Testis (tissue), 2 donors: ENCODE measurements at regions not wholly inside any gene's neighbourhood (a gene's known extent, or its start where the extent isn't known, plus 50 kb on each side); places are given as distances from the start of the nearest gene placed in this dataset.

ENCODE experiments used
- DNase-seq: peaks from one replicate; pipeline ENCODE4 v3.0.0-alpha.2; 2019
- H3K27ac ChIP-seq, 2 donors: fragments of 200-600 bp; sonication (generic); one replicate each; pipeline ENCODE4 v1.5.1; 2019
- H3K27me3 ChIP-seq: fragments of 200-600 bp; sonication (generic); one replicate; pipeline ENCODE4 v1.5.1; 2019
- H3K36me3 ChIP-seq: fragments of 200-600 bp; sonication (generic); one replicate; pipeline ENCODE4 v1.5.1; 2017; ENCODE audit warnings: low read depth; ENCODE audit errors: missing control alignments
- H3K4me1 ChIP-seq: fragments of 200-600 bp; sonication (generic); one replicate; pipeline ENCODE4 v1.5.1; 2019
- H3K4me3 ChIP-seq, 2 donors: fragments of 200-600 bp; sonication (generic); one replicate each; pipeline ENCODE4 v1.5.1; 2017 to 2019
- H3K9me3 ChIP-seq: fragments of 200-600 bp; sonication (generic); one replicate; pipeline ENCODE4 v1.5.1; 2017
- POLR2A ChIP-seq: fragments of 450-650 bp; IDR thresholded peaks from one replicate; pipeline ENCODE4 v1.6.1; 2017; ENCODE audit warnings: antibody characterized with exemption, mild to moderate bottlenecking, moderate library complexity
- WGBS, 2 donors: methylation state at CpG; one replicate each; pipeline ENCODE4 v1.1.5; 2018; 5-methylcytosine and 5-hydroxymethylcytosine counted together
- intact Hi-C: fragments of 100-400 bp; cut with DNase I; formaldehyde crosslinking; loops from one replicate; pipeline ENCODE4 v1.15.1; 2023; ENCODE audit warnings: low total_unique reads
- TF ChIP-seq, protein P1 (sequence below), 3 experiments: fragments of 450-650 bp in 2 of 3; fragments of 200-600 bp in 1 of 3; sonication (generic) in 1 of 3; IDR thresholded peaks; one replicate each; pipeline ENCODE4 v1.5.1; 2016 to 2019; ENCODE audit warnings: antibody characterized with exemption in 3 of 3, mild to moderate bottlenecking in 2 of 3, moderate library complexity in 1 of 3

DNA sequence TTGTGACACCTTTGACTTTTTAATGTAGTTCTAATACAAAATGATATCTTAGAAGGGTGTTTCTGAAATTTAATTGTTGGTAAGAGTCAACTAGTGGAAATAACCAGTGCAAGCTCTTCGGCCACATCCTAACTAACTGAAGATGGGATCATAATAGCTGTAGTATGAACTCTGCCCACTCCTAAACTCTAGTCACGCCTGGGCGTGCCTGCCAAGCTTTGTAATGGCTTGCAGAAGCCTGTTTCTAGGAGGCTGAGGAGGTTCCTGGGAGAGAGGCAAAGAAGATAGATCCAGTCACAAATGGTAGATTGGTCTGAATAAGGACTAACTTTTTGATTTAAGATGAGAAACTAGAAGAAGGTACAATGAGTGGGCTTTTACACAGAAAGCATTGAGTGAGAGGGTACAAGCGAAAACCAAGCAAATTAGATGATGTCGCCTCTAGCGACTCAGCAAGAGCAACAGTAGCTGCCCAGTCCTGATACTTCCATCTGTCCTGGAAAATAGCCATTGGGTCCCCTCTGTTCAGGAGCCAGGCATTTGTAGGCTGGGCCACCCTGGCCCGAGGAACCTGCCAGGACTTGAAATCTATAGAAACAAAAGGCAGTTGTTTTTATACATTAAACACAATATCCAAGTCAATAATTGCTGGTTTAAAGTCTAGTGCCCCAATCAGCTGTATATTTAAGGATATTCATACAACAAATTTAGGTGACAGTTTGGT, 148.8 kb downstream of the SLC38A4 start:
- WGBS, 2 donors: 86 to 91% methylated on average over 7 of the region's 7 CpGs
- H3K9me3 ChIP-seq: no peaks in the 10 kb centered on the region
- TF ChIP-seq, protein P1, sequence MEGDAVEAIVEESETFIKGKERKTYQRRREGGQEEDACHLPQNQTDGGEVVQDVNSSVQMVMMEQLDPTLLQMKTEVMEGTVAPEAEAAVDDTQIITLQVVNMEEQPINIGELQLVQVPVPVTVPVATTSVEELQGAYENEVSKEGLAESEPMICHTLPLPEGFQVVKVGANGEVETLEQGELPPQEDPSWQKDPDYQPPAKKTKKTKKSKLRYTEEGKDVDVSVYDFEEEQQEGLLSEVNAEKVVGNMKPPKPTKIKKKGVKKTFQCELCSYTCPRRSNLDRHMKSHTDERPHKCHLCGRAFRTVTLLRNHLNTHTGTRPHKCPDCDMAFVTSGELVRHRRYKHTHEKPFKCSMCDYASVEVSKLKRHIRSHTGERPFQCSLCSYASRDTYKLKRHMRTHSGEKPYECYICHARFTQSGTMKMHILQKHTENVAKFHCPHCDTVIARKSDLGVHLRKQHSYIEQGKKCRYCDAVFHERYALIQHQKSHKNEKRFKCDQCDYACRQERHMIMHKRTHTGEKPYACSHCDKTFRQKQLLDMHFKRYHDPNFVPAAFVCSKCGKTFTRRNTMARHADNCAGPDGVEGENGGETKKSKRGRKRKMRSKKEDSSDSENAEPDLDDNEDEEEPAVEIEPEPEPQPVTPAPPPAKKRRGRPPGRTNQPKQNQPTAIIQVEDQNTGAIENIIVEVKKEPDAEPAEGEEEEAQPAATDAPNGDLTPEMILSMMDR (IDR thresholded peaks at IDR 0.05): no peak
- TF ChIP-seq POLR2A: no peak
- H3K36me3 ChIP-seq: no peaks in the 10 kb centered on the region
- H3K4me1 ChIP-seq: no peaks in the 10 kb centered on the region
- H3K27me3 ChIP-seq: no peaks in the 10 kb centered on the region
- intact Hi-C loops: no loop called here
- DNase-seq: no peak
- H3K27ac ChIP-seq: no peak overlapping the region
- H3K4me3 ChIP-seq: no peak overlapping the region

- WGBS, 2 donors: 71 to 81% methylated on average over 1 of the region's 1 CpG
- H3K4me1 ChIP-seq: no peaks in the 10 kb centered on the region
- no peaks in the 10 kb centered on the region for H3K27me3 ChIP-seq
- H3K4me3 ChIP-seq: no peak overlapping the region
- H3K27ac ChIP-seq: no peak overlapping the region
- no peak for DNase-seq
- intact Hi-C loops: no loop called here
- TF ChIP-seq, protein P1 (IDR thresholded peaks at IDR 0.05): no peak
- no peak for TF ChIP-seq POLR2A
- H3K9me3 ChIP-seq: no peaks in the 10 kb centered on the region
- H3K36me3 ChIP-seq: no peaks in the 10 kb centered on the region
Measured at GRCh38 chr12:46676396-46676795, 149.4 kb downstream of the SLC38A4 start.

- no peak overlapping the region for H3K27ac ChIP-seq
- TF ChIP-seq, protein P1 (IDR thresholded peaks at IDR 0.05): peak; percentile 55 to 66 (median 63)
- TF ChIP-seq POLR2A: no peak
- H3K4me1 ChIP-seq: no peaks in the 10 kb centered on the region
- H3K9me3 ChIP-seq: no peaks in the 10 kb centered on the region
- no peaks in the 10 kb centered on the region for H3K36me3 ChIP-seq
- no peak overlapping the region for H3K4me3 ChIP-seq
- DNase-seq: peak; percentile 20
- intact Hi-C loops: no loop called here
- H3K27me3 ChIP-seq: no peaks in the 10 kb centered on the region
- 38 to 44% methylated on average over 11 of the region's 11 CpGs for WGBS, 2 donors
Measured at GRCh38 chr12:46675736-46676135, 150.1 kb downstream of the SLC38A4 start.

DNA sequence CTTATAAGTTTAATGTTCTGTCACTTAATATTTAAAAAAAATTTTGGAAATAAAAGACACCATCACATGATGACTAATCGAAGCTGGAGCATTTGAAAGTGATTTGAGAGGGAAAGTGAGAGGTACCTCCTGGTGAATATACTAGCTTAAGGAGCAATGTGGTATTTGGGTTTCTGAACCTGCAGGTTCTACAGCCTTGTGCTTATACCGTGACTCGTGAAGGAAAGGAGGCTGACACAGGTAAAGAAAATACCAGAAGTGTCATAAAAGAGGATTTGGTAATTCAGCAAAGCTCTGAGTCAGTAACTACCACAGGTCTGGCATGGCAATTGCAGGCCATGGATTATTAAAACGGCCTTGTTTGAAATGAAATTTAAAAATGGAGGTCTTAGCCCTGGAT, 151.0 kb downstream of the SLC38A4 start:
- H3K27ac ChIP-seq: no peak overlapping the region
- no peak overlapping the region for H3K4me3 ChIP-seq
- TF ChIP-seq, protein P1 (IDR thresholded peaks at IDR 0.05): no peak
- no peak for TF ChIP-seq POLR2A
- no peaks in the 10 kb centered on the region for H3K36me3 ChIP-seq
- no peak for DNase-seq
- WGBS, 2 donors: 72 to 80% methylated on average over 4 of the region's 4 CpGs
- H3K4me1 ChIP-seq: no peaks in the 10 kb centered on the region
- intact Hi-C loops: no loop called here
- no peaks in the 10 kb centered on the region for H3K9me3 ChIP-seq
- no peaks in the 10 kb centered on the region for H3K27me3 ChIP-seq

GRCh38 chr12:46674129-46674528, 151.7 kb downstream of the SLC38A4 start:
- H3K4me3 ChIP-seq: no peak overlapping the region
- no peaks in the 10 kb centered on the region for H3K9me3 ChIP-seq
- TF ChIP-seq, protein P1 (IDR thresholded peaks at IDR 0.05): no peak
- no peak for TF ChIP-seq POLR2A
- no peaks in the 10 kb centered on the region for H3K27me3 ChIP-seq
- DNase-seq: no peak
- H3K27ac ChIP-seq: no peak overlapping the region
- intact Hi-C loops: no loop called here
- WGBS, 2 donors: 68 to 80% methylated on average over 1 of the region's 1 CpG
- H3K36me3 ChIP-seq: no peaks in the 10 kb centered on the region
- H3K4me1 ChIP-seq: no peaks in the 10 kb centered on the region
